ENCODE measurements at regions not wholly inside any gene's neighbourhood (a gene's known extent, or its start where the extent isn't known, plus 50 kb on each side); places are given as distances from the start of the nearest gene placed in this dataset.

DNA sequence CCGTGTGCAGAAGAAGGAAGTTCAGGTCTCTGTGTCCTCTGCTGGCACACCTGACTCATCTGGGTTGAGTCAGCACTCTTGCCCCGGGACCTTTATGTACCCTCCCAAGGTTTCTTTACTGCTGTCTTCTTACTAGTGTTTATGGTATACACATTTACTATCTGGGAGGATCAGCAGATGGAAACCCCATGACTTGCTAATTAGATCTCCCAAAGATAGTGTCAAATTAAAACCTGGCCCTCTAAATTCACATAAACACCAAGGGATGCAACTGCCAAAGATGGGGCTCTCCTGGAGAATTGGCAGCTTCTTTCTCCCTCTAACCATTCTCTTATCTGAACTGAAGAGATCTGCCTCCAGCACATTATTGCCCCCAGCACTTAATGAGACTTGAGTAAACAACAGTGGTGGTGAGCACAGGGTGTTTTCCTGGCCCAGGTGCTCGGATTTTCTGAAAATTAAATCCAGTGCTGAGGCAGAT, 718.1 kb upstream of the SOX9 start:
- TF ChIP-seq, protein P1, sequence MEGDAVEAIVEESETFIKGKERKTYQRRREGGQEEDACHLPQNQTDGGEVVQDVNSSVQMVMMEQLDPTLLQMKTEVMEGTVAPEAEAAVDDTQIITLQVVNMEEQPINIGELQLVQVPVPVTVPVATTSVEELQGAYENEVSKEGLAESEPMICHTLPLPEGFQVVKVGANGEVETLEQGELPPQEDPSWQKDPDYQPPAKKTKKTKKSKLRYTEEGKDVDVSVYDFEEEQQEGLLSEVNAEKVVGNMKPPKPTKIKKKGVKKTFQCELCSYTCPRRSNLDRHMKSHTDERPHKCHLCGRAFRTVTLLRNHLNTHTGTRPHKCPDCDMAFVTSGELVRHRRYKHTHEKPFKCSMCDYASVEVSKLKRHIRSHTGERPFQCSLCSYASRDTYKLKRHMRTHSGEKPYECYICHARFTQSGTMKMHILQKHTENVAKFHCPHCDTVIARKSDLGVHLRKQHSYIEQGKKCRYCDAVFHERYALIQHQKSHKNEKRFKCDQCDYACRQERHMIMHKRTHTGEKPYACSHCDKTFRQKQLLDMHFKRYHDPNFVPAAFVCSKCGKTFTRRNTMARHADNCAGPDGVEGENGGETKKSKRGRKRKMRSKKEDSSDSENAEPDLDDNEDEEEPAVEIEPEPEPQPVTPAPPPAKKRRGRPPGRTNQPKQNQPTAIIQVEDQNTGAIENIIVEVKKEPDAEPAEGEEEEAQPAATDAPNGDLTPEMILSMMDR (IDR thresholded peaks at IDR 0.05) = no peak
- no peak for TF ChIP-seq POLR2A (IDR thresholded peaks at IDR 0.05)

Measured in vagina (tissue), 2 donors.